SH-SY5Y (cell line): ENCODE measurements at regions not wholly inside any gene's neighbourhood (a gene's known extent, or its start where the extent isn't known, plus 50 kb on each side); places are given as distances from the start of the nearest gene placed in this dataset.

Experiments
- GATA2 ChIP-seq: IDR thresholded peaks from 2 replicates; pipeline ENCODE4 v1.6.1; 2011; ENCODE audit warnings: mild to moderate bottlenecking, low read depth, low read length
- GATA3 ChIP-seq: IDR thresholded peaks from 2 replicates; pipeline ENCODE4 v1.6.1; 2011; ENCODE audit warnings: low read depth, mild to moderate bottlenecking, low read length, moderate library complexity

- TF ChIP-seq GATA2: no peak
- TF ChIP-seq GATA3: no peak
Observed at GRCh38 chr6:165745492-165745891, 82.5 kb upstream of the PDE10A start.
